Endothelial cell of umbilical vein (primary cell): ENCODE measurements at regions not wholly inside any gene's neighbourhood (a gene's known extent, or its start where the extent isn't known, plus 50 kb on each side); places are given as distances from the start of the nearest gene placed in this dataset.

Experiments used
- BruUV-seq: library from RNA; stranded (reverse); fragments of 400-500 nt; replicated peaks from 2 replicates; lab custom pipeline; 2021; lab: Mats Ljungman, UMichigan
- CTCF ChIA-PET: fragments of 300-600, 350-600 bp; sonication (Branson Sonifier 250); formaldehyde crosslinking; loops from one replicate; lab custom pipeline; 2021; ENCODE audit warnings: antibody characterized with exemption, inconsistent platforms; lab: Charles Lee
- POLR2A ChIA-PET: fragments of 300-600, 350-600 bp; sonication (Branson Sonifier 250); formaldehyde crosslinking; loops from one replicate; lab custom pipeline; 2021; ENCODE audit warnings: antibody characterized with exemption, inconsistent platforms; lab: Charles Lee
- DNase-seq: peaks from one replicate; pipeline ENCODE4 v3.0.0-alpha.2; 2011; ENCODE audit warnings: low read depth, low spot score
- FAIRE-seq: peaks from 2 replicates; lab custom pipeline; 2011; peaks lifted over from hg19 to GRCh38; lab: Jason Lieb, UNC
- H2AFZ ChIP-seq: 2 replicates; pipeline ENCODE4 v1.6.0; 2012; ENCODE audit warnings: low read depth, low read length, control low read depth, inconsistent platforms
- H3K27ac ChIP-seq: 2 replicates; pipeline ENCODE4 v1.5.1; 2011; ENCODE audit warnings: low read depth, mild to moderate bottlenecking, control low read depth, low read length, moderate library complexity; ENCODE audit not compliant: insufficient read depth
- H3K27me3 ChIP-seq, 2 experiments: 2 replicates each; pipeline versions ENCODE4 v1.6.0 to v1.6.1; 2011; ENCODE audit warnings: low read length in 2 of 2, mixed read lengths in 1 of 2; ENCODE audit not compliant: control insufficient read depth in 2 of 2, insufficient read depth in 2 of 2
- H3K36me3 ChIP-seq, 2 experiments: 2 replicates in 1 of 2; 3 replicates in 1 of 2; pipeline ENCODE4 v1.5.1; 2011; ENCODE audit warnings: low read length in 2 of 2, mild to moderate bottlenecking in 1 of 2, moderate library complexity in 1 of 2; ENCODE audit not compliant: control insufficient read depth in 2 of 2, insufficient read depth in 2 of 2; ENCODE audit errors: extremely low read depth in 1 of 2
- H3K4me1 ChIP-seq: 3 replicates; pipeline ENCODE4 v1.5.1; 2011; ENCODE audit warnings: mild to moderate bottlenecking, low read length; ENCODE audit not compliant: control insufficient read depth, insufficient read depth; ENCODE audit errors: extremely low read depth
- H3K4me2 ChIP-seq: 2 replicates; pipeline ENCODE4 v1.6.1; 2011; ENCODE audit warnings: low read length, control low read depth, mixed read lengths; ENCODE audit not compliant: insufficient read depth
- H3K4me3 ChIP-seq, 3 experiments: fragments of 200-600 bp in 1 of 3; sonication (generic), shearing (Covaris generic) in 1 of 3; replicated peaks in 1 of 3; 2 replicates each; pipeline ENCODE4 v1.5.1; 2011 to 2016; ENCODE audit warnings: control low read depth in 3 of 3, low read length in 3 of 3, mild to moderate bottlenecking in 2 of 3, inconsistent platforms in 1 of 3, low read depth in 1 of 3, moderate library complexity in 1 of 3; ENCODE audit not compliant: insufficient read depth in 1 of 3
- H3K79me2 ChIP-seq: 2 replicates; pipeline ENCODE4 v1.6.0; 2012; ENCODE audit warnings: low read length, inconsistent platforms; ENCODE audit not compliant: control insufficient read depth, insufficient read depth
- H3K9ac ChIP-seq: replicated peaks from 2 replicates; pipeline ENCODE3; 2011; ENCODE audit warnings: low read length, control low read depth; ENCODE audit not compliant: insufficient read depth; ENCODE audit errors: extremely low read depth
- H3K9me1 ChIP-seq: replicated peaks from 3 replicates; pipeline ENCODE4 v1.6.0; 2011; ENCODE audit warnings: mild to moderate bottlenecking, low read length; ENCODE audit not compliant: control insufficient read depth, insufficient read depth; ENCODE audit errors: extremely low read depth
- H3K9me3 ChIP-seq: replicated peaks from 2 replicates; pipeline ENCODE4 v1.5.1; 2012; ENCODE audit warnings: low read length, inconsistent platforms; ENCODE audit not compliant: control insufficient read depth, insufficient read depth
- H4K20me1 ChIP-seq: replicated peaks from 2 replicates; pipeline ENCODE3; 2011; ENCODE audit warnings: mild to moderate bottlenecking, low read length; ENCODE audit not compliant: control insufficient read depth, insufficient read depth; ENCODE audit errors: extremely low read depth
- CTCF ChIP-seq, 2 donors: IDR thresholded peaks; 1 replicate in 1 of 2; 2 replicates in 1 of 2; pipeline ENCODE4 v1.5.1; 2011; ENCODE audit warnings: low read length in 2 of 2, mild to moderate bottlenecking in 2 of 2, moderate library complexity in 2 of 2, control low read depth in 1 of 2, inconsistent platforms in 1 of 2, low read depth in 1 of 2; ENCODE audit not compliant: insufficient read depth in 1 of 2; ENCODE audit errors: extremely low read depth in 1 of 2
- EZH2 ChIP-seq: IDR thresholded peaks from 2 replicates; pipeline ENCODE4 v1.6.1; 2012; ENCODE audit warnings: borderline replicate concordance, low read depth, mild to moderate bottlenecking, moderate library complexity, low read length, inconsistent platforms; ENCODE audit not compliant: severe bottlenecking
- FOS ChIP-seq: IDR thresholded peaks from 2 replicates; pipeline ENCODE4 v1.6.1; 2011; ENCODE audit warnings: mild to moderate bottlenecking, low read length, moderate library complexity, borderline replicate concordance; ENCODE audit not compliant: insufficient read depth
- GATA2 ChIP-seq: IDR thresholded peaks from 2 replicates; pipeline ENCODE4 v1.7.0; 2011; ENCODE audit warnings: low read depth, mild to moderate bottlenecking, moderate library complexity, mixed read lengths, low read length; ENCODE audit not compliant: insufficient read length, insufficient read depth
- MAX ChIP-seq: IDR thresholded peaks from 2 replicates; pipeline ENCODE4 v1.6.1; 2011; ENCODE audit not compliant: insufficient read depth, insufficient read length
- MYC ChIP-seq: IDR thresholded peaks from one replicate; pipeline ENCODE4 v1.6.1; 2011; ENCODE audit warnings: mild to moderate bottlenecking, low read depth, low read length
- POLR2AphosphoS5 ChIP-seq: IDR thresholded peaks from 2 replicates; pipeline ENCODE4 v1.6.1; 2012; ENCODE audit warnings: low read depth, mild to moderate bottlenecking, control low read depth, low read length, moderate library complexity; ENCODE audit not compliant: insufficient read depth
- dilution Hi-C: fragments of 300-500 bp; cut with MboI; formaldehyde crosslinking; loops from one replicate; pipeline ENCODE4 v1.15.0; 2019; ENCODE audit warnings: low sequenced_read_pairs; ENCODE audit not compliant: extremely low pct_ligation_motif_present
- intact Hi-C: fragments of 100-400 bp; cut with micrococcal nuclease; formaldehyde crosslinking; loops from one replicate; pipeline ENCODE4 v1.10.0; 2022

GRCh38 chr15:91393186-91393585 lies 293.1 kb downstream of the SV2B start:
- Histone ChIP-seq H2AFZ (no peak overlapping the region), H3K27me3 (no peaks in the 10 kb centered on the region), H3K79me2 (no peaks in the 10 kb centered on the region), H3K9me1 (no peaks in the 10 kb centered on the region), H4K20me1 (no peaks in the 10 kb centered on the region), H3K27ac (no peak overlapping the region), H3K9me3 (no peaks in the 10 kb centered on the region), H3K4me2 (no peak overlapping the region), H3K4me1 (no peaks in the 10 kb centered on the region), H3K36me3 (no peaks in the 10 kb centered on the region), H3K4me3 (no peak overlapping the region), H3K9ac (no peak overlapping the region)
- FAIRE-seq (no peak), DNase-seq (no peak)
- ChIA-PET POLR2A (no interaction called here), CTCF (no interaction called here)
- TF ChIP-seq GATA2 (no peak), MYC (no peak), CTCF (IDR thresholded peaks at IDR 0.05; ENCODE audit: extremely low read depth in 1 of 2, insufficient read depth in 1 of 2, low read depth in 1 of 2, low read length in 2 of 2) (no peak), EZH2 (no peak), POLR2AphosphoS5 (no peak), FOS (no peak), MAX (no peak)
- dilution Hi-C loops = no loop called here
- intact Hi-C loops = no loop called here
- BruUV-seq = no TSS peak
